ENCODE measurements at regions not wholly inside any gene's neighbourhood (a gene's known extent, or its start where the extent isn't known, plus 50 kb on each side); places are given as distances from the start of the nearest gene placed in this dataset.

DNA sequence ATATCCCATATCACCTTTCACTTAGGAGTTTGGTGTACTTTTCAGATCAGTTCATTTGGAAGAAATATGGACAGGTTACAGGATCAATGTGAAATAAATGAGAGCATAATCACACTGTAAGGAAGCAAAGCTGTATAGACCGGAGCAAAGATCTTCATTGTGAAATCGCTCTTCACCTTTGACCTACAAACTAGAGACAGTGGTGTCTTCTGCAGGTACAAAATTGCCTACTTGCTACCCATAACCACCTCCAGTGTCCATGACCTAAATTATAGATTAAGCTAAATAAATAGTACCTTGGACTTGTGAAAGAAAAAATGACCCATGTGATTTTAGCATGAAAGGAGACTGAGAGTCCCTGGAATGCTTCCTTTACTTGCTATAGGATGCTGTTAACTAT, 379.5 kb upstream of the SUCLG2 start:
- TF ChIP-seq CTCF (IDR thresholded peaks at IDR 0.05; ENCODE audit: insufficient read depth, low read depth, low read length, missing control alignments) = no peak
- no peak overlapping the region for H3K4me3 ChIP-seq (ENCODE audit: low read length)
- DNase-seq (ENCODE audit: low read depth) = no peak

DNA sequence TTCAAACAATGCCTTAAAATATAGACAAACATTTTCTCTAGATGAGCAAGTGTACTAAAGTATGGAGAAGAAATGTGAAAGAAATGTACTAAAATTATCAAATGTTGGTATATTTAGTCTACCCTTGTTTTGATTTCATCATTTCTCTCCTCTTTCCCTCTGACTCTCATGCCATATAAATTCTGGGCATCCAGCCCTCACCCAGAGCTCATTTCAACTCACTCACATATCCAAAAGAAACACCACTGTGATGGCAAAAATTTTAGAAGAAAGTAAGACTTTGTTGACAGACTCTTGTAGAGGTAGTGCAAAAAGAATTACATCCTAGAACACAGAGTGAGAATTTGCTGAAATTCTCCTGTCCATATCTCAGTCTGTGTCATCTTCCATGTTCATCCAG, 377.8 kb upstream of the SUCLG2 start:
- no peak overlapping the region for H3K4me3 ChIP-seq (ENCODE audit: low read length)
- TF ChIP-seq CTCF (IDR thresholded peaks at IDR 0.05; ENCODE audit: insufficient read depth, low read depth, low read length, missing control alignments) = no peak
- DNase-seq (ENCODE audit: low read depth) = no peak

GRCh38 chr3:68025189-68025588, 370.8 kb upstream of the SUCLG2 start:
- no peak for TF ChIP-seq CTCF (IDR thresholded peaks at IDR 0.05; ENCODE audit: insufficient read depth, low read depth, low read length, missing control alignments)
- no peak overlapping the region for H3K4me3 ChIP-seq (ENCODE audit: low read length)

GRCh38 chr3:68019876-68020275, 365.5 kb upstream of the SUCLG2 start:
- no peak overlapping the region for H3K4me3 ChIP-seq (ENCODE audit: low read length)
- no peak for DNase-seq (ENCODE audit: low read depth)
- TF ChIP-seq CTCF (IDR thresholded peaks at IDR 0.05; ENCODE audit: insufficient read depth, low read depth, low read length, missing control alignments) = no peak

More at GRCh38 chr3:68025189-68025588, 370.8 kb upstream of the SUCLG2 start:
- no peak for DNase-seq (ENCODE audit: low read depth)

DNA sequence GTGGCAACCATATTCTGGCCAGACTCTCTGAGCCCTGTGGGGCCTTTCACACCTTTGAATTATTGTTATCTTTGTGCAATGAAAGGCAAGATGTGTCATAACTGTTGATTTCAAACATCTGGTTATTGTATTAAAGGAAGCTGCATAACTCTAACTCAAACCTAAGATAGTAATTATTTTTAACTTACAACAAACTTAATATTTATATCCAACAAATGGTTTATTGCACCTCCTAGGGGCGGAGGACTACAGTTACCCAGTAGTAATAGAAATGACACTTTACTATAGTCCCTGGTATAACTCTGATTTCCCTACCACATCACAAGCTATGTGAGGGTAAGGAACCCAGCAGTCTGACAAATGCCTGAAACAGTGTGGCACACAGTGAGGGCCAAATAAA, 363.9 kb upstream of the SUCLG2 start:
- no peak overlapping the region for H3K4me3 ChIP-seq (ENCODE audit: low read length)
- TF ChIP-seq CTCF (IDR thresholded peaks at IDR 0.05; ENCODE audit: insufficient read depth, low read depth, low read length, missing control alignments) = no peak
- DNase-seq (ENCODE audit: low read depth) = no peak

DNA sequence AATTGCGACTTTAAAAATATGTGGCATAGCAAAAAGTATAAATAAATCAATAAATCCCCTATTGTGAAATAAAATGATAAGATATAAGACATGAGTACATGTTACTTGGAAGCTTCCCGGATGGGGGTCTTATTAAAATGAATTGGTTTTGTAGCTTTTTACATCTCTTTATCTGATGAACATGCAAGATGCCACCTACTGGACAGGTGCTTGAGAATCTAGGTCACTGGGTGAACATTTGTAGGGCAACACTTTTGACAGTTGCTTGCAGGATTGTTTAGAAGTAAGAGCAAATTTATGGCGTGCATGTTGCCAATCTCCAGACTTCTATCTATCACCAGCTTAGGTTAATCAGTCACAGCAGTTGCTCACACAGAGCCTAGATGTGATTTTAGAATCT, 362.7 kb upstream of the SUCLG2 start:
- peak; percentile 9 for DNase-seq (ENCODE audit: low read depth)
- TF ChIP-seq CTCF (IDR thresholded peaks at IDR 0.05; ENCODE audit: insufficient read depth, low read depth, low read length, missing control alignments) = peak; percentile 11
- no peak overlapping the region for H3K4me3 ChIP-seq (ENCODE audit: low read length)

DNA sequence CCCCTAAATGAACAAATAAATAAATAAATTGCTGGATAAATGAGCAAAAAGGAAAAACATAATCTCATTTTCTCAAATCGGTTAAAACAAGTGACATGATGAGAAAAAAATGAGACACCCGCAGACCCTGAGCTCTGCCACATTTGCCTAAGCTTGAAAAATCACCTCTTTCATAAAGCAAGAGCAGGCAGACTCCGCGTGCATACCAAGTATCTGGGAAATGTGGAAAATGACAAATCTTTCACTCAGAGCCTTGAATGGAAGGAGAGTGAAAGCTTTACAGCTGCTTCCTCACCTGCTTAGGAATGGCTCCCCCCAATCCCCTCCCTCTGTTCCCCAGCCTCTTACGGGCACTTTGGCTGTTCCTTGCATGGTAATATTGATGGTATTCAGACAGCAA, 355.5 kb upstream of the SUCLG2 start:
- DNase-seq (ENCODE audit: low read depth) = no peak
- no peak for TF ChIP-seq CTCF (IDR thresholded peaks at IDR 0.05; ENCODE audit: insufficient read depth, low read depth, low read length, missing control alignments)
- H3K4me3 ChIP-seq (ENCODE audit: low read length) = no peak overlapping the region

All from epithelial cell of esophagus (primary cell).